ENCODE measurements at regions not wholly inside any gene's neighbourhood (a gene's known extent, or its start where the extent isn't known, plus 50 kb on each side); places are given as distances from the start of the nearest gene placed in this dataset.
"Not testable (repeated sequence)": the region's sequence is repeated elsewhere in the genome, so short reads cannot be mapped to it uniquely, and the experiment has no call there.

DNA sequence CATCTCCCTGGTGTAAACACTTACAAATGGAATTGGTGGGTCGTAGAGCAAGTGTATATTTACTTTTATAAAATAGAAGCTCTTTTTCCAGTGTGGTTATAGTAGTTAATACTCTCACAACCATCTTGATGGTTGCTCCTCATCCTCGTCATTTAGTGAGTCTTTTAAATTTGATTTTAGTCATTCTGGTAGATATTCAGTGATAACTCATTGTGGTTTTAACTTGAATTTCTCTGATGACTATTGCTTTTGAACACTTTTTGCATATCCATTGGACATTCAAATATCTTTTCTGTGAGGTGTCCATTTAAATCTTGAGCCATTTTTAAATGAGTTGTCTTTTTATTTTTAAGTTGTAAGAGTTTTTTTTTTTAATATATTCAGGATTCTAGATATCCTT lies 189.2 kb upstream of the PHACTR1 start:
- DNase-seq = no peak

DNA sequence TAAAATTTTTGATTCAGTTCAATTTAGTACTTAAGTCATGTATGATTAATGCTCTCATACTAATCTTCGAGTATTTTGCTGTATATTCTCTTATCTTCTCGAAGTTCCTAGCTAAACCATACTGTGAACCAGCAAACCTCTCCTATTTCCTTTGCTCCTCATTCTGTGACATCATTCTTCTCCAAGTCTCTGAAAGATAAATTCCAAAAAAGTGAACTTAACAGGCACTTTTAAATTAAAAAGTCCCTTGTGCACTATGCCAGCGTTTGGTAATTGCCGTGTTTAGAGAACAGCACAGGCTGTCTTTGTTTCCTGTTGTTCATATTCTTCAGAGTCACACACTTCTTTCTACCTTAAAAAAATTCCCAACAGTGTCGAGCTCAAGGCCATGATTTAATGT lies 188.4 kb upstream of the PHACTR1 start:
- DNase-seq = no peak

DNA sequence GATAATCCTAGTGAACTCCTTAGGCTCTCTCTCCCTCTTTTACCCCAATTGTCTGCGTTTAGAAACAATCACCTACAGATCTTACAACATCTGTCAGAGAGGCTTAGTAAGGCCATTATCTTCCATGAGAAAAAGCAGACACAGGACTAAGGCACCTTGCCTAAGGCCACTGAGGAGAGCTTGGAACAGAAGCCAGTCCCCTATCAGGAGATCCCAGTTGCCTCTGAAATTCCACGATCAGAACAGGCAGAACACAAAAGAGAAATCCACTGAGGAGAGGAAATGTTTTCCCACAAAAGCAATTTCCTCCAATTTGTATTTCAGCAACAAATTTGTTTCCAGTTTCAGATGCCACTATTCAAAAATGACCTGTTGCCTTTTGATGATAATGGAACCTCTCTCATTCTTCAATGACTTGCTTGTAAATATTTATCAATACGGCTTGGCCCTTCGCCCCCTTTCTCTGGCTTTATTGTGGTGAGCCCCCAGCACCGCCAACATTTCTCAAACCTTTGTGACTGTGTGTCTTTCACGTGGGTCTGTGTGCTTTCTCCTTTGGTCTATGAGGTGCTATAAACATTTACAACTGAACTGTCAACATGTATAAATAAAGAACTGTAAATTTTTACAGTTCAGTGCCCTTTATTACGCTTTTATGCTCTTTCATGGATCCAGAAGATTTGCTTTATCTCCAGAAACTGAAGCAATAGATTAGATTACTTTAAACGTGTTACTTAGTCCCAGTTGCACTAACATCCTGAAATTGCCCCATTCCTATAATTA lies 187.8 kb upstream of the PHACTR1 start:
- no peak for DNase-seq

DNA sequence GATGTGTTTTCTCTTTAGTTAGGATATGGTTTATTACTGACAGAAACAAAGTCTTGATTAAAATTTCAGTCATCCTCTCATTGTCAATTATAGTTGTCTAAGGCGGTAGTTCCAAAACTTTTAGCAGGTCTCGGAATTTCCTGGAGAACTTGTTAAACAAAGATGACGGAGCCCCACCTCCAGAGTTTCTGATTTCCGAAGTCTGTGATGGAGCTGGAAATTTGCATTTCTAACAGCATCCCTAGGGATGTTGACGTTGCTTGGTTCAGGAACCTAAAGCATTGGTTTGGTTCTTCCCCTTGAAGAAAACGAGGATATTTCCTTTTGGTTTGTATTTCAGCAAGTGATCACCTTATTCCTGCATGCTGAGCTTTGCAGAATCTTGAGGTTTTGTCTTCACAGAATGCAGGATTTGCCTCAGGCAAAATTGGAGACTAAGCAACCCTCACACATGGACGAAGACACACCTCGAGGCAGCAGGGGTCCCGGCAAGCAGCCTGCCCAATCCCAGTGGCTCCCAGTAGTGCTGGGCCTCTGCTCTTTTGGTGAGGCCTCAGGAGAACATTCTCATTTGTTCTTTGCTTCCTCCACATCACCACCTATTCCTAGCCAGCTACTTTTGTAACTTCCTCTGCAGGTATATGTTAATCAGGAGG lies 187.1 kb upstream of the PHACTR1 start:
- no peak for DNase-seq

DNA sequence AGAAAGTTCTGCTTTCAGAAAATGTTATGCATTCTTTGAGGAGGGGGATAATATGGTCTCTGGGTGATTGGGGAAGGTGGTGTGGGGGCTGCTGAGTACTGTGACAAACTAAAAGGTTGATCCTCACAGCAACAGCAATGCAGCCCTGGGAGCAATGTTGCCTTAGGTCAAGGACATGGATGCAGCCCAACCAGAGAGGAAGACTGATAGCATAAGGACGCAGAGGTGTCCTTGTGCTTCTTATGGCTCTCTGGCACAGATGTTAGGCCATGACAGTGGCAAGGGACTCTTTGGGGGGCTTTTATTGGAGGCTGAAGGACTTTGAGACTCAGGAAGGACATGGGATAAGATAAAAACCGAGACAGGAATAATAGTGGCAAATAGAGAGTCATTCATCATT lies 186.2 kb upstream of the PHACTR1 start:
- DNase-seq = no peak

DNA sequence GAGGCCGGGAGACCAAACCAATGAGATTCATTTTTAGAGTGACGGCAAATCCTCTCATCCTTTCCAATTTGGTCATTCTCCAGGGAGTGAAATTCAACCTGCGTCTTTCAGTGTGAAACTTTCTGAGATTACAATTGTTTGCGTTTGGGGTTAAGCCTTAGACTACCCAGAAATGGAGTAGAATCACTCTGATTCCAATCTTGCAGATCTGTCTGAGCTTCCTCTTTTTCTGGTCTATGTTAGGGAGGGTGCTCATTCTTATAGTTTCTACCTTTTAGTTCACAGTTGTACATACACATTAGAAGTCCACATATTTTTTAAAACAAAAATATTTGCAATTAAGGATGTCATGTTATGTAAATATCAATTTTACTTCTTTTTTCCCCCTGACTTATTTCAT lies 183.0 kb upstream of the PHACTR1 start:
- DNase-seq = no peak

DNA sequence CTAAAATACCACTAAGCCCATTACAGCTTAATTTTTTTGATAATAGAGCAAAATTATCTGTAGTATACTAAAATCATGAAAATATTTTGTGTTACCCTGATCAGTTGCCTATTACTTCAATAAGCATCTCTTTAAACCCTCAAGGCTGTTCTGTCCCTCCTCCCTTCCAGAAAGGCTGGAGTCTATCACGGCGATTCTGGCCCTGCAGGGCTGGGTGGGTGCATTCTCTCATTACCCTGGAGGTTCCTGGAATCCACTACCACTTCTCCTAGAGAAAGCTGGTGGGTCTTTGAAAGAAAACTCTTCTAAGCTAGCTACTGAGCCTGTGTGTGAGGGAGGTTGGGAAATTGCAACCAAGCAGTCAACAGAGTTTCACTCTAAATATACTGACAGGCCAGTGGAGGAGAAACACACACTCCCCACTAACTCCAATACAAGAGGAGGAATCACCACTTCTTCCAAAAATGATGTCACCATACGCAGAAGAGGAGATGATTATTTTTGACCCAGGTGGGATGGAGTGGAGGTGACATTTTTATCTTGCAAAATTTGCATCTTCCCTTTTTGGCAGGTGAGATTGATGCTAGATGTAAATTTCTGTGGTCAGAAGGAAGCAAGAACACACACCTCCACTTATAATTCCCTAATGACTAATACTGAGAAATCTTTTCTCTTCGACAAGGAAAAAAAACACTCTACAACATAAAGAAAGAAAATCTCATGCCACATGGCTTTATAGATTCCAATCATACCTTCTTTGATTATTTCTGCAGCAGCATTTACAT lies 182.3 kb upstream of the PHACTR1 start:
- no peak for DNase-seq

DNA sequence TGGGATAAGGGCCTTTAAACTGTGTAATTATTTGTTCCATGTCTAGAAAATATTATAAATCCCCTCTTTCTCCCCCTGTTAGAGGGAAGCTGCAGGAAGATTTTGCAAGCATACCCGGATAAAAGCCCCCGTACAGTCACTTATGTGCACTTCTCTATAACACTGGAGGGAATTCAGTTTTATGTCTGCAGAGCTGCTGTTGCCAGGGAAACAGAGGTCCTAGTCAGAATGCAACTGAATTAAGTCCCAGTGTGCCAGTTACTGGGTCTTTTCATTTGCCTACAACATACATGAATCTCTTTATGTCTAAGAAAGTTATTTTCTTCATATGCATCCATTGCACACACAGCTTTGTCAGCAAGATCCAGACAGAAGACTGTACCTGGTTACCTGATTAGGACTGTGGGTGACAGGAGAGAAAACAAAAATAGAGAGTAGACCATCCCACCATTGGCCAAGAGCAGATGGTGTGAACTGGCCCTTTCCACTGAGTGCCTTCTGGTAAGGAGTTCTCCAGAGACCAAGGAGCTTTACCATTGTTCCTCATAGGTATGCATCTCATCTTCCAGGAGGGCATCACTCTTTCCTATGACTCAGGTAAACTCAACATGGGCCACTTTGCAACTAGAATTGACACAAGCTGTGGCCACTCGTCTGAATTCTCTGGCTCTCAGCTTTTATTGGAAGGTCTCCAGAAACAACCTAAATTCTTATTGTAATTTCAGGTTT lies 180.8 kb upstream of the PHACTR1 start:
- no peak for DNase-seq

DNA sequence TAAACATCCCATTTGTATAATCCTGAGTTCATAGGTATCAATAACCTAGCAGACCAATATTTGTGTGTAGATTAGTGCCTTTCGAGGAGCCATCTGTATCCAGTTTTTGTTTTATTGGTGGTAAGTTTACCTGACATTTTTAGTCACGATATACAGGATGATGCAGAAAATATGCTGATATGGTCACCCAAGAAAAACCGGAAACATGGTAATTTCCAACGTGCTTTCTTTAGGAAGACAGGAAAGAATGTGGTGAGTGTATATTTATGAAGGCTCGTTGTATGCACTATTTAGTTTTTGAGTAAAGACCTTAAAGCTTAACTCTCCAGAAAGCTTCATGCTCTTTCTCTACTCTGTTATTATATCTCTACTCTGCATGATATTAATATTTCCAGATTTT lies 180.2 kb upstream of the PHACTR1 start:
- DNase-seq = no peak

DNA sequence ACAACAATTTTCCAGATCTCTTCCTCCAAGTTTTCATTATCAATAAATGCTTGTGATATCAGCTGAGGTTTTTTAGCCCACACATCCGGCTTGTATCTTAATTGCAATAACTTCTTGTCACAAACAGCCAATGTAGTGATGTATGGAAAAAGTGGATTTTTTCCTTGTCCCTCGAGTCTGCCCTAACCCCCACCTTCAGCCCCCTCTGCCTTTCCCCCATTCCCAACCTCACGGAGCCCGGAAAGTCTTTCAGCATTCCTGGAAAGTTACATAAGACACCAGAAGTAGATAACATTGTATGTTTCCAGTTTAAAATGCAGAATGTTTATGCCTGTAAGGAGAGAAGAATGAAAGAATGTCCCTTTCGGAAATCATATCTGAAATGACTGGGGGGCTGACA lies 179.2 kb upstream of the PHACTR1 start:
- DNase-seq = no peak

DNA sequence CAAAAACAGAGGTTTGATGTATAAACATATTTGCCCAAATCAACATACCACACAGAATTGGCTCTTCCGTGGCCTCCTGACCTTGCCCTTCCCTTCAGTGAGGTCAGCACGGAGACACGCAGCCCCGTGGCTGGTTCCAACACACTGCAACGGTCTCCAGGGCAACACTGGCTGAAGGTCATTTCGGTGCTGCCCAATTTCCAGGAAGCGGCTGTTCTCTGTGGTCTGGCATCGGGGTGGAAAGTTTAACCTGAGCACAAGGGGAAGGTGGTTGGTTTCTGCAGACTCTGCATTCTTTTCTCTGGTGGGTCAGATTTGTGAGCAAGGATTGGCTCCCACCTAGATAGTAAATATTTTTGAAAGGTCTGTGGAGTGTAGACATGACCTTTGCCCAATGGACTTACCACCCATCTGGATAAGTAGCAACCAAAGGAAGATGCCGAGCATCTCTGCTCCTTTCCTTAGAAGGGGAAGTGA lies 177.6 kb upstream of the PHACTR1 start:
- no peak for DNase-seq

DNA sequence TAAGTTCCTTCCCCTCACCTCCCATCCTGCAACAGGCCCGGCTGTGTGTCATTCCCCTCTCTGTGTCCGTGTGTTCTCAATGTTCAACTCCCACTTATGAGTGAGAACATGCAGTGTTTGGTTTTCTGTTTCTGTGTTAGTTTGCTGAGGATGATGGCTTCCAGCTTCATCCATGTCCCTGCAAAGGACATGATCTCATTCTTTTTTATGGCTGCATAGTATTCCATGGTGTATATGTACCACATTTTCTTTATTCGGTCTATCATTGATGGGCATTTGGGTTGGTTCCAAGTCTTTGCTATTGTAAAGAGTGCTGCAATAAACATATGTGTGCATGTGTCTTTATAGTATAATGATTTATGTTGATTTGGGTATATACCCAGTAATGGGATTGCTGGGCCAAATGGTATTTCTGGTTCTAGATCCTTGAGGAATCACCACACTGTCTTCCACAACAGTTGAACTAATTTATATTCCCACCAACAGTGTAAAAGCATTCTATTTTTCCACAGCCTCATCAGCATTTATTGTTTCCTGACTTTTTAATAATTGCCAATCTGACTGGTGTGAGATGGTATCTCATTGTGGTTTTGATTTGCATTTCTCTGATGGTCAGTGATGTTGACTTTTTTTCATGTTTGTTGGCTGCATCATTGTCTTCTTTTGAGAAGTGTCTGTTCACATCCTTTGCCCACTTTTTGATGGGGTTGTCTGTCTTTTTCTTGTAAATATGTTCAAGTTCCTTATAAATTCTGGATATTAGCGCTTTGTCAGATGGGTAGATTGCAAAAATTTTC lies 174.1 kb upstream of the PHACTR1 start:
- DNase-seq = not testable (repeated sequence)

DNA sequence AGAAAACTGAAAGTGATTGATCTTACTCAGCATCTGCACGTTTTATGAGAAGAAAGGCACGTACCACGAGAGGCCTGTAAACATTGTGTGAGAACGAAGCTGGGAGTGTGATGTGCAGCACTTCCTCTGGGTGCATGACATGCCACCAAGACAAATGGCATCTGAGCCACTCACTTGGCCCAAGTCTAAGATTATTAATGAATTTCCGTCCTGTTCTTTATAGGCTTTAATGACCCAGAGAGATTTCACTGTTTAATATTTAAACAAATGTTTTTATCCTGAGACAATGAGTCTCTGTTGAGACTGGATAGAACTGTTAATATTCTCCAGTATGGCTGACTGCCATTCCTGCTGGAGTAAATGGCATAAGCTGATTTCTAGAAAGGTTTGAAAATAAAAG lies 172.6 kb upstream of the PHACTR1 start:
- DNase-seq = no peak

DNA sequence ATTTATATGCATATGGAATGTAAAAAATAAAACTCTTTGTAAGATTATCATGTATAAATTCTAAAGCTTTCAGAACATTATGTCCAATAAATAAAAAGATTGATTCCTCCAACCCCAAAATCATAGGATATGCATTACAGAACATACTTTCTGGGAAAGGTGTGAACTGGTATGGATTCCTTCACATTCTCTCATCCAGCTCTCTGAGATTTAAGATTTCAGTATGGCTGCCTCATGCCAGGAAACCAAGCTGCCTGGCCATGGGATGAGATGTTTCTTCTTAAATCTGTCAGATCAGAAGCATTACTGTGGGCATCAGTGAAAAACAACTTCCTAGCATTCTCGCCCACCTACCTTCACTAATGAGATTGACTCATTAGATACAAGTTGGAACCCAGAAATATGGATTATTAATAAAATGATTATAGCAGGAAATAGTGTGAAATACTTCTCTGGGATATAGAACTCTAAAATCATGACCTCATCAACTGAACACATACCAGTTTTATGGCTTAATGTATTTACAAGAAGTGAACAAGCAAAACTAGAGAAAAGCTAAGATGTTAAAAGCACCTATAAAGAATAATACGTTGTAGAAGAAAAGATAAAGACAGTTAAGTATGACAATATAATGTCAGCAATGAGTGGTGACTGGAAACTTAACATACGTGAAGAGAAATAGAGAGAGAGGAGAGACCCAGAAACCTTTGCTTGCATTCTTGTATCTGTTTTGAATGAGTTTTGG lies 171.6 kb upstream of the PHACTR1 start:
- DNase-seq = no peak

DNA sequence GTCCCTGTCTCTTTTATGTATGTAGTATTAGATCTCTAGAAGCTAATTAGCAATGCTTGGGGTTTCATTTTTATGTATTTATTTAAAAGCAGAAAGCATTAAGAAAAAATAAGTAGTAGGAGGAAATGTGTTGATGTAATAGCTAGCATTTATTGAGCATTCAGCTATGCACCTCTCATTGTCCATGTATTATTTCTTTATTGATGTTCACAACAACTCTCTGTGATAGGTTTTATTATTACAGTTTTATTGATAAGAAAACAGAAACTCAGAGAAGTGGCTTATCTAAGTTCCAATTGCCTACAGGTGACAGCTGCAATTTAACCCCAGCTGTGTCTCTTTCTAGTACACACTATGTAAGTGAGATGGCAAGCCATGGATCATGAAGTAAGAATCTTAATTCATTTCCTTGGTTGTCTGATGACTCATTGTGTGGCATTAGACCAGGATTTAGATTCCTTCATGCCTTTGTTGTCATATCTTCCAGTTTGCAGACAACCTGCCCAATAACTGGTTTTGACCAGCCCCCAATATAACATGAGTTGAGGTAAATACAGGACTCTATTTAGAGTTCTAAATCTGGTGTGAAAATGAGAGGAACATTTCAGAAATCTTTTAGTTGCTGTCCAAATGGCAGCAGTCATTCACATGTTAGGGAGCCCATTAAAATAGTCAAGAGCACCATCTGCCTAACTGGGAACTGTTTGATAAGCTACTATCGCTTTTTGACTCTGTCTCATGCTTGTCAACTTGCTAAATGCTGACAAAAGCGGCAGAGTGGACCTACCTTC lies 170.8 kb upstream of the PHACTR1 start:
- DNase-seq = no peak

DNA sequence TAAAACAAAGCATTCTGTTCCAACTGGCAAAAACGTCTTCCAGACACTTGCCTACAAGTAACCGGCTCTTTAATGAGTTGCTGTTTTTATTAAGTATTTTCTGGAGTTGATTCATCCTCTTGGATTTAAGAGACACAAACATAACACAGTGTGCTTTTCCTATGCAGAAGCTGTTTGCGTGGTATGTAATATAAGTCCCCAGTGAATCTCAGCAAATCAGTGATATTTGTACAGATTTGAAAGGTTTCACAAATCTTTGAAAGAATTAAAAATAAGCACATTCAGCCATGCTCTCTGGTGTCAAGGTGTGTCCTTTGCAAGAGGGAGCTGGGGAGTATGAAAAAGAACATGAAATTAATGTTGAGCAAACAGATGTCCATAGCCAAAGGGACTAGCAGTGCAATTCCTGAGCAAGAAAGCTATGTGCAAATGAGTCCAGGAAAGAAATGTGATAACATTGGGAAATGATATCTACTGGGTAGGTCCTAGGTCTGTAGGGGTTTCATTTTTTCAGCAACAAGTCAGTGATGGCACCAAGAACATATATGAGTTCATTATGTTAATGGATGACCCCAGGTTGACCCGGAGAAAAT lies 170.1 kb upstream of the PHACTR1 start:
- DNase-seq = no peak

DNA sequence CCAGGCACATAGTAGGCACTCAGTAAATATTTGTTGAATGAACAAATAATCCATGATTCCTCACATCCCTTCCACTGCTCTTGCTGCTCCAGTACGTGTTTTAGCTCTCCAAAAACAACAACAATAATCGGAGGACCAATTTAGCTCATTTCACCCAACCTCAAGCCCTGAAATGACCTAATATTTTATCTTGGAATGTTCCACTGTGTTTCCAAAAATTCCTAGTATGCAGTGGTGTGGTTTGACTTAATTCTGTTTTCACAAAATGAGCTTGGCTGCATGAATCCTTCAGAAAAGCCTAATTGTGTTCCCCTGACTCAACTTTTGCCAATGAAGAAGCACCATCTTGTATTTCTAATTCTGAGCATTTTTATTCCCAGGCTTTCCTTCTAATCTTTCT lies 168.0 kb upstream of the PHACTR1 start:
- no peak for DNase-seq

DNA sequence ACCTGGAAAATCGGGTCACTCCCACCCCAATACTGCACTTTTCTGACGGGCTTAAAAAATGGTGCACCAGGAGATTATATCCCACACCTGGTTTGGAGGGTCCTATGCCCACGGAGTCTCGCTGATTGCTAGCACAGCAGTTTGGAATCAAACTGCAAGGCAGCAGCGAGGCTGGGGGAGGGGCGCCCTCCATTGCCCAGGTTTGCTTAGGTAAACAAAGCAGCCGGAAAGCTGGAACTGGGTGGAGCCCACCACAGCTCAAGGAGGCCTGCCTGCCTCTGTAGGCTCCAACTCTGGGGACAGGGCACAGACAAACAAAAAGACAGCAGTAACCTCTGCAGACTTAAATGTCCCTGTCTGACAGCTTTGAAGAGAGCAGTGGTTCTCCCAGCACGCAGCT lies 167.1 kb upstream of the PHACTR1 start:
- DNase-seq = not testable (repeated sequence)

DNA sequence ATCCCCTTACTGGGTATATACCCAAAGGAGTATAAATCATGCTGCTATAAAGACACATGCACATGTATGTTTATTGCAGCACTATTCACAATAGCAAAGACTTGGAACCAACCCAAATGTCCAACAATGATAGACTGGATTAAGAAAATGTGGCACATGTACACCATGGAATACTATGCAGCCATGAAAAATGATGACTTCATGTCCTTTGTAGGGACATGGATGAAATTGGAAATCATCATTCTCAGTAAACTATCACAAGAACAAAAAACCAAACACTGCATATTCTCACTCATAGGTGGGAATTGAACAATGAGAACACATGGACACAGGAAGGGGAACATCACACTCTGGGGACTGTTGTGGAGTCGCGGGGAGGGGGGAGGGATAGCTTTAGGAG lies 161.7 kb upstream of the PHACTR1 start:
- not testable (repeated sequence) for DNase-seq

DNA sequence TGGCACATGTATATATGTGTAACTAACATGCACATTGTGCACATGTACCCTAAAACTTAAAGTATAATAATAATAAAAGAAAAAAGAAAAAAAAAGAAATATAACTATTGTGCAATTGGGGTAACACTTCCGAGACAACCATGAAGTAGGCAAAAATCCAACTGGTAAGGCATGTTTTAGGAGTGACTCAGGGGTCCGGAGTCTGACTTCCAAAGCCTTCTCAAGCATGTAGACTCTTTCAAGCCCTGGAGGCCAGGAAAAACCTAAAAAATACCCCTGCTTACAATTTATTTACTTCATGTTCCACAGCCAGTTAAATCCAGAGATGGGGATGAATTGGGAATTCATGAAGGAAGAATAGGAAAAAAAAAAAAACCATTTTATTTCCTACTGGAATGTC lies 161.3 kb upstream of the PHACTR1 start:
- DNase-seq = no peak
